Psoas muscle (tissue), 7 donors: ENCODE measurements at regions not wholly inside any gene's neighbourhood (a gene's known extent, or its start where the extent isn't known, plus 50 kb on each side); places are given as distances from the start of the nearest gene placed in this dataset.

ENCODE experiments used
- ATAC-seq, 4 donors: fragments of 200-7000 bp; cut with Tn5 transposase; one replicate each; pipeline ENCODE4 v1.9.1; 2020; ENCODE audit warnings: moderate library complexity in 3 of 4, mild to moderate bottlenecking in 2 of 4
- DNase-seq, 2 donors: peaks; one replicate each; pipeline ENCODE4 v3.0.0-alpha.2; 2020
- H3K27ac ChIP-seq: fragments of 200-600 bp; one replicate; pipeline ENCODE4 v1.8.0; 2022
- H3K27me3 ChIP-seq, 3 donors: fragments of 200-600 bp in 1 of 3; one replicate each; pipeline versions ENCODE4 v1.6.1 to v1.8.0; 2013 to 2022; ENCODE audit warnings: low read length in 2 of 3, mild to moderate bottlenecking in 2 of 3, moderate library complexity in 1 of 3; ENCODE audit not compliant: insufficient read depth in 3 of 3
- H3K36me3 ChIP-seq, 2 donors: fragments of 200-600 bp in 1 of 2; one replicate each; pipeline versions ENCODE4 v1.6.1 to v1.8.0; 2013 to 2022; ENCODE audit warnings: low read depth in 1 of 2, mild to moderate bottlenecking in 1 of 2, moderate library complexity in 1 of 2; ENCODE audit not compliant: insufficient read depth in 1 of 2
- H3K4me1 ChIP-seq: fragments of 200-600 bp; one replicate; pipeline ENCODE4 v1.8.0; 2022
- H3K4me3 ChIP-seq: fragments of 200-600 bp; one replicate; pipeline ENCODE4 v1.8.0; 2022; ENCODE audit warnings: mild to moderate bottlenecking
- H3K9me3 ChIP-seq: fragments of 200-600 bp; one replicate; pipeline ENCODE4 v1.8.0; 2022
- WGBS, 3 donors: extraction: QIAGEN DNeasy Blood & Tissue Kit; methylation state at CpG; one replicate each; pipeline versions ENCODE4 v1.1.6 to v1.1.7; 2013; 5-methylcytosine and 5-hydroxymethylcytosine counted together
- intact Hi-C, 2 donors: fragments of 100-400 bp; cut with DNase I; formaldehyde crosslinking; loops; one replicate each; pipeline versions ENCODE4 v1.11.0 to v1.14.2; 2022
- TF ChIP-seq, protein P1 (sequence below): fragments of 200-600 bp; IDR thresholded peaks from one replicate; pipeline ENCODE4 v1.8.0; 2022; ENCODE audit warnings: antibody characterized with exemption
- donor health status: healthy with polysubstance abuse.
- donor health status: DM: no; HTN: no; CAD: no; lungs with moderate emphysema.
- donor health status: Bipolar disorder and iron deficiency.
- donor health status: healthy.
- donor health status: DM: yes; HTN: yes; CAD: no.
- donor health status: DM: no; HTN: no; CAD: no.
- donor health status: DM: yes; HTN: yes; CAD: no.

DNA sequence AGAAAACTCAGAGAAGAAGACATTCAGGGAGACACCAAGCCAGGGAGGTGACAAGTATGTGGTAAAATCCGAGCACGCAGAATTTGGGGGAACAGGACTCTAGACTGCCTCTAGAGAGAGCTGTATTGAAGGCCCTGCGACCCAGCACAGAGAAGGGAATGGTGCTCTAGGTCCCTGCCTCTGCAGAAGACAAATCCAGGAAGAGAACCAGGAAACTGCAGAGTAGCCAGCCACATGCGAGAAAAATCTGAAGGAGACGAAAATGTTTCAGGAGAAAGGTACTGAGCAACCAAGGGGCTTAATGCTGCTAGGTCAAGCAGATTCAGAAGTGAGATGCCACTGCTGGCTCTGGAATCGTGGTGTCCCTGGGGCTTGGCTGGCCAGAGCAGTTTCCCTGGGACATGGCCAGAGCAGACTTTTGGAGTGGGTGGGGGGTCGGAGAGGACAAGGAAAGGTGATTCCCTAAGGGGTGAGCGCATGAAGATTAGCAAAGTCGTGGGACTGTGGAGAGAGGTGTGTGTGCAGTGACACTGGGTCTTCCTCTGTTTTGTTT lies 158.0 kb upstream of the KLF6 start:
- no peaks in the 10 kb centered on the region for H3K36me3 ChIP-seq
- H3K4me1 ChIP-seq = no peaks in the 10 kb centered on the region
- H3K9me3 ChIP-seq = no peaks in the 10 kb centered on the region
- intact Hi-C loops = no loop called here
- 72 to 76% (median 73%) methylated on average over 9 of the region's 9 CpGs for WGBS, 3 donors
- no peak overlapping the region for H3K27ac ChIP-seq
- DNase-seq (no peak), ATAC-seq (no peak)
- TF ChIP-seq, protein P1, sequence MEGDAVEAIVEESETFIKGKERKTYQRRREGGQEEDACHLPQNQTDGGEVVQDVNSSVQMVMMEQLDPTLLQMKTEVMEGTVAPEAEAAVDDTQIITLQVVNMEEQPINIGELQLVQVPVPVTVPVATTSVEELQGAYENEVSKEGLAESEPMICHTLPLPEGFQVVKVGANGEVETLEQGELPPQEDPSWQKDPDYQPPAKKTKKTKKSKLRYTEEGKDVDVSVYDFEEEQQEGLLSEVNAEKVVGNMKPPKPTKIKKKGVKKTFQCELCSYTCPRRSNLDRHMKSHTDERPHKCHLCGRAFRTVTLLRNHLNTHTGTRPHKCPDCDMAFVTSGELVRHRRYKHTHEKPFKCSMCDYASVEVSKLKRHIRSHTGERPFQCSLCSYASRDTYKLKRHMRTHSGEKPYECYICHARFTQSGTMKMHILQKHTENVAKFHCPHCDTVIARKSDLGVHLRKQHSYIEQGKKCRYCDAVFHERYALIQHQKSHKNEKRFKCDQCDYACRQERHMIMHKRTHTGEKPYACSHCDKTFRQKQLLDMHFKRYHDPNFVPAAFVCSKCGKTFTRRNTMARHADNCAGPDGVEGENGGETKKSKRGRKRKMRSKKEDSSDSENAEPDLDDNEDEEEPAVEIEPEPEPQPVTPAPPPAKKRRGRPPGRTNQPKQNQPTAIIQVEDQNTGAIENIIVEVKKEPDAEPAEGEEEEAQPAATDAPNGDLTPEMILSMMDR = no peak
- H3K4me3 ChIP-seq = no peak overlapping the region
- H3K27me3 ChIP-seq = no peaks in the 10 kb centered on the region

DNA sequence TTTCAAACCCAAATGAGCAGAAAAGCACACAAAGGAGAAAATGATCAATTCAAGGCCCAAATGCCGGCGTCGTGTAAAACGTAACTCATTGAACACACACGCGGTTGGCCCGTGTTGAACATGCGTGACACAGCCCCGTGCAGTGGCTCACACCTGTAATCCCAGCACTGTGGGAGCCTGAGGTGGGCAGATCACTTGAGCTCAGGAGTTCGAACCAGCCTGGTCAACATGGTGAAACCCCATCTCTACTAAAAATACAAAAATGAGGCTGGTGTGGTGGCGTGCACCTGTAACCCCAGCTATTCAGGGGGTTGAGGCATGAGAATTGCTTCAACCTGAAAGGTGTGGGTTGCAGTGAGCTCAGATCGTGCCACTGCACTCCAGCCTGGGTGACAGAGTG lies 156.7 kb upstream of the KLF6 start:
- WGBS, 3 donors = 93 to 97% (median 96%) methylated on average over 12 of the region's 12 CpGs
- ATAC-seq = no peak
- H3K4me1 ChIP-seq = no peaks in the 10 kb centered on the region
- no peak overlapping the region for H3K27ac ChIP-seq
- no peak overlapping the region for H3K4me3 ChIP-seq
- no peaks in the 10 kb centered on the region for H3K27me3 ChIP-seq
- intact Hi-C loops = no loop called here
- TF ChIP-seq, protein P1 = no peak
- H3K9me3 ChIP-seq = no peaks in the 10 kb centered on the region
- DNase-seq = no peak
- H3K36me3 ChIP-seq = no peaks in the 10 kb centered on the region

DNA sequence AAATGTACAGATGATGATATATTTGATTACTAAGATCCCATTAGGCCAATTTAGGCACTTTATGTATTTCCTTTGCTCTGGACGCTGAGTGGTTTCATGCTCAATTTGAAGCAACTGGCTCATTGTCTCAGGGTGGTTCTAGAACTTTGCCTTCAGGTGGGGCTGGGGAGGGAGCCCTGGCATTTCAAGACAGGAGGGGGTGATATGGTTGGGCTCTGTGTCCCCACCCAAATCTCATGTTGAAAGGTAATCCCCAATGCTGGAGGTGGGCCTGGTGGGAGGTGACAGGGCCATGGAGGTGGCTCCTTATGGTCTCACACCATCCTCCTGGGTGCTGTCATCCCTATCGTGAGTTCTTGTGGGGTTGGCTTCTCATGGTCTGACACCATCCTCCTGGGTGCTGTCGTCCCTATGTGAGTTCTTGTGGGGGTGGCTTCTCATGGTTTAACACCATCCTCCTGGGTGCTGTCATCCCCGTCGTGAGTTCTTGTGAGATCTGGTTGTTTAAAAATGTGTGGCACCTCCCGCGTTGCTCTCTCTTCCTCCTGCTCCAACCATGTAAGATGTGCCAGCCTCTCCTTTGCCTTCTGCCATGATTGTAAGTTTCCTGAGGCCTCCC lies 151.5 kb upstream of the KLF6 start:
- TF ChIP-seq, protein P1 = no peak
- H3K9me3 ChIP-seq = no peaks in the 10 kb centered on the region
- DNase-seq = no peak
- H3K27me3 ChIP-seq = no peaks in the 10 kb centered on the region
- H3K27ac ChIP-seq = no peak overlapping the region
- intact Hi-C loops = no loop called here
- H3K4me3 ChIP-seq = peak overlapping the region; percentile 49
- ATAC-seq = peak in 1 of 4 donors; percentile 8
- WGBS, 3 donors = 70 to 86% (median 82%) methylated on average over 7 of the region's 7 CpGs
- no peaks in the 10 kb centered on the region for H3K36me3 ChIP-seq
- peaks cover 11% of the 10 kb centered on the region for H3K4me1 ChIP-seq

DNA sequence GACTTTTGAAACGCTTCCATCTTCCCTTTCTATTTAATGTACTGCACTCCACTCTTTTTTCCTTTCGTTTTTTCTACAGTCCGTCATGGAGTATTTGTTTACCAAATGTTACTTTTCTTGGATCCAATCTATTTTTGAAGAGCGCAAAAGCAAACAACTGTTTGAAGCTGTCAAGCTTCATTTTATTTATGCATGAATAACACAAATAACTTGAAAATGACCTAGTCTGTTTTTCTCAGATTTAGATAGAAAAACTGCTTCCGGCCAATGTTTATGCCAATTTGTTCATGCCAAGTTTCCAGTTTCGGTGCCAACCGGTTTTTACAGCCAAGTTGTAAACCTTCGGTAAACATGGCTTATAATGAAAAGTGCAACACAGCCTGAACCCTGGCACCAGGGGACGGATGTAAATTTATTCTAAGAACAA lies 150.9 kb upstream of the KLF6 start:
- peak in 1 of 4 donors; percentile 54 for ATAC-seq
- H3K27me3 ChIP-seq = no peaks in the 10 kb centered on the region
- intact Hi-C loops = no loop called here
- WGBS, 3 donors = 19 to 22% (median 20%) methylated on average over 9 of the region's 9 CpGs
- peaks cover 11% of the 10 kb centered on the region for H3K4me1 ChIP-seq
- TF ChIP-seq, protein P1 = no peak
- peak overlapping the region; percentile 64 for H3K27ac ChIP-seq
- peak overlapping the region; percentile 49 for H3K4me3 ChIP-seq
- no peaks in the 10 kb centered on the region for H3K36me3 ChIP-seq
- DNase-seq = no peak
- H3K9me3 ChIP-seq = no peaks in the 10 kb centered on the region

DNA sequence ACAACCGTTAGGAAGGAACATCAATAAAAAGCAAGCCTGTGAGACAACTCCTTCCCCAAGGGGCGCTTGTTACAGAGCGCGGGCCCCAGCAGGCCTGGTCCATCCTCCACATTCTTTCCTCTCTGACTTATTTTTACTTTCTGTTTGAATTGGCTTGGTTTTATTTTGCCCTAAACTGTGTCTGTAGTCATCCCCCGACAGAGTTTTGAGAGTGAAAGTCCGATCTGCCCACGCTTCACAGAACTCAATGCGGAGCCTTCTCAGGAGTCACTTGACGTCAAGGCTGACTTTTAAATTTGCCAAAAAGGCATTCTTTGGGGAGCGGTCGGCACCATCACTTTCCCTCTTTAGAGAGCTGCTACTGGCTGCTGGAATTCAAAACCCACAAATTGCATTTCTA lies 150.1 kb upstream of the KLF6 start:
- Histone ChIP-seq H3K4me3 (peak overlapping the region; percentile 49), H3K27ac (peak overlapping the region; percentile 64), H3K27me3 (no peaks in the 10 kb centered on the region), H3K9me3 (no peaks in the 10 kb centered on the region), H3K36me3 (no peaks in the 10 kb centered on the region), H3K4me1 (peaks cover 11% of the 10 kb centered on the region)
- TF ChIP-seq, protein P1 = no peak
- ATAC-seq (peak; percentile 57 to 72 (median 60)), DNase-seq (peak in 1 of 2 donors; percentile 24)
- WGBS, 3 donors = 22 to 53% (median 29%) methylated on average over 11 of the region's 11 CpGs
- intact Hi-C loops = no loop called here
